ENCODE measurements at regions not wholly inside any gene's neighbourhood (a gene's known extent, or its start where the extent isn't known, plus 50 kb on each side); places are given as distances from the start of the nearest gene placed in this dataset.

GRCh38 chr5:2506603-2507002, 244.9 kb downstream of the IRX2 start:
- no peak for TF ChIP-seq POLR2A (IDR thresholded peaks at IDR 0.05)
- TF ChIP-seq, protein P1, sequence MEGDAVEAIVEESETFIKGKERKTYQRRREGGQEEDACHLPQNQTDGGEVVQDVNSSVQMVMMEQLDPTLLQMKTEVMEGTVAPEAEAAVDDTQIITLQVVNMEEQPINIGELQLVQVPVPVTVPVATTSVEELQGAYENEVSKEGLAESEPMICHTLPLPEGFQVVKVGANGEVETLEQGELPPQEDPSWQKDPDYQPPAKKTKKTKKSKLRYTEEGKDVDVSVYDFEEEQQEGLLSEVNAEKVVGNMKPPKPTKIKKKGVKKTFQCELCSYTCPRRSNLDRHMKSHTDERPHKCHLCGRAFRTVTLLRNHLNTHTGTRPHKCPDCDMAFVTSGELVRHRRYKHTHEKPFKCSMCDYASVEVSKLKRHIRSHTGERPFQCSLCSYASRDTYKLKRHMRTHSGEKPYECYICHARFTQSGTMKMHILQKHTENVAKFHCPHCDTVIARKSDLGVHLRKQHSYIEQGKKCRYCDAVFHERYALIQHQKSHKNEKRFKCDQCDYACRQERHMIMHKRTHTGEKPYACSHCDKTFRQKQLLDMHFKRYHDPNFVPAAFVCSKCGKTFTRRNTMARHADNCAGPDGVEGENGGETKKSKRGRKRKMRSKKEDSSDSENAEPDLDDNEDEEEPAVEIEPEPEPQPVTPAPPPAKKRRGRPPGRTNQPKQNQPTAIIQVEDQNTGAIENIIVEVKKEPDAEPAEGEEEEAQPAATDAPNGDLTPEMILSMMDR (IDR thresholded peaks at IDR 0.05), result no peak

Measured in body of pancreas (tissue), 4 donors.